Activated CD4-positive, alpha-beta T cell treated with anti-CD3 and anti-CD28 coated beads for 4 hours (primary cell): ENCODE measurements at regions not wholly inside any gene's neighbourhood (a gene's known extent, or its start where the extent isn't known, plus 50 kb on each side); places are given as distances from the start of the nearest gene placed in this dataset.

ENCODE experiments used
- DNase-seq, 2 donors: peaks; one replicate each; pipeline ENCODE4 v3.0.0-alpha.2; 2020

DNA sequence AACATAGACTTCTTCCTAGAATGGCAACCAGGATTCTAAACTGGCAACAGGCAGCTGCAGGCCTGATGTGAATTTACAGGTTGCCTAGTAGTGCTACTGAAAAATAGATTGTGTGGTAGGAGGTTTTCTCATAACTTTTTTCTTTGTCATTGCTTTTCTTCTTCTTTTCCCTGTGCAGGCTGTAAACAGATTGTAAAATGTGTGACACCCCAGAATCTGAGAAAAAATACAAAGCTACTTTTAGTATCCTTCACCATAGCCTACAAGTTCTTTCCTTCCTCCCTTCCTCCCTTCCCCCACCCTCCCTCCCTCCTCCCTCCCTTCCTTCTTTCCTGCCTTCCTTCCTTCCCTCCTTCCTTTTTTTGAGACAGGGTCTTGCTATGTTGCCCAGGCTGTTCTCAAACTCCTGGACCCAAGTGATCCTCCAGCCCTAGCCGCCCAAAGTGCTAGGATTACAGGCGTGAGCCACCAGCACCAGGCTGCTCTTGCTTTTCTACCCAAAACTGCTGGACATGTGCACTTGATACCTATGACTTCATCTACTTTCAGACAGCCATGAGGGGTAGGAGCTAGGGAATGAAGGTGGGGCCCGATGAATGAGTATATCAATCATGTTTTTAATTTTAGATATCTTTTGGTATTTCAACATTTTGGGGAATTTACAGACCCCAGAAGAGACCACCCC lies 114.2 kb upstream of the EEA1 start:
- no peak for DNase-seq

DNA sequence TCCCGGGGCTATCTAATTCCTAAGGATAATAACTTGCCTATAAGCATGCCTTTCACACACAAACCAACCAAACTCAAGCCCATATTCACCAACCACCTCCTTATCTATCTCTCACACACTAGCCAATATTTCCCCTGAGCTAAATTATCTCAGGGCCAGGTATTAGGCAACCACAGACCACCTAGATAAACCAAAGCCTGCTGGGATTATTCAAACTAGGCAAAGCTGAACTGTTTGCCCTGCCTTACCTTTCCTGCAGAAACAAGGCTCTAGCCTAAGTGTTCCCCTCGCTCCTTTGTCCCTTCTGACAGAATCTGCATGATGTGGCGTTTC lies 114.7 kb upstream of the EEA1 start:
- DNase-seq, result no peak

DNA sequence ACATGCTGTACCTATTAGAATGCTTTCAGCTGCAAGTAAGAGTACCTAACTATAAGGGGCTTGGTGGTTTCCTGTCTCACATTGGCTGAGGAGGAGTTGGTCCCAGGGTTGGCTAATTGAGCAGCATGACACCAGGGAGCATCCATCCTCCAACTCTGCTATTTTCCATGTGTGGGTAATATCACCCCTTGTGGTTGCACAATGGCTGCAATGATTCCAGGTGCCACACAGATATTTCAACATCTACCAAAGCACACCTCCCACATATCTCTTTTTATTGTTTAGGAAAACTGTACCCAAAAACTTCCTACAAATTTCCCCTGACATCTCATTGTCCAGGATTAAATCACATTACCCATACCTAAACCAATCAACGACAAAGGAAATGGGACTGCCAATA lies 118.0 kb upstream of the EEA1 start:
- DNase-seq, result no peak

DNA sequence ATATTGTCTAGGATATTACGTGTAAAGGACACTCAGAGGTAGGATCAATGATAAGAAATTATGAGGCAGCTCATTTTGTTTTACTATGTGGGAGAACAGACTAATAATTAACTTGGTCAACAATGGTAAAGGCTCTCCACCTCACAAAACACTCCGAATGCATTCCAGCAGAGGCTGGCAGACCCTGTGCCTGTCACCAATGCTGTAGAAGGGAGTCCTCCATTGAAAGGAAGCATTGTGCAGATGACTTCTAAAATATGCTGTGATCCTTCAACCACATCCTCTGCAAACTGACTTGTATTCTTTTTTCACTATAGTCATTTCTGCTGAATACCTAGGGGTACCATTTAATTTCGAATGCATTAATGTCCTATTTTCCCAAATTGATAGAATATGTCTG lies 119.6 kb upstream of the EEA1 start:
- DNase-seq, result no peak

- DNase-seq, result no peak
These were observed 121.1 kb upstream of the EEA1 start for GRCh38 chr12:93050026-93050747.

- no peak for DNase-seq
These were observed 121.6 kb upstream of the EEA1 start for GRCh38 chr12:93050748-93051081.

GRCh38 chr12:93054021-93054420 lies 124.9 kb upstream of the EEA1 start:
- no peak for DNase-seq

- DNase-seq, result no peak
These were observed 126.1 kb upstream of the EEA1 start for GRCh38 chr12:93055221-93055620.

DNA sequence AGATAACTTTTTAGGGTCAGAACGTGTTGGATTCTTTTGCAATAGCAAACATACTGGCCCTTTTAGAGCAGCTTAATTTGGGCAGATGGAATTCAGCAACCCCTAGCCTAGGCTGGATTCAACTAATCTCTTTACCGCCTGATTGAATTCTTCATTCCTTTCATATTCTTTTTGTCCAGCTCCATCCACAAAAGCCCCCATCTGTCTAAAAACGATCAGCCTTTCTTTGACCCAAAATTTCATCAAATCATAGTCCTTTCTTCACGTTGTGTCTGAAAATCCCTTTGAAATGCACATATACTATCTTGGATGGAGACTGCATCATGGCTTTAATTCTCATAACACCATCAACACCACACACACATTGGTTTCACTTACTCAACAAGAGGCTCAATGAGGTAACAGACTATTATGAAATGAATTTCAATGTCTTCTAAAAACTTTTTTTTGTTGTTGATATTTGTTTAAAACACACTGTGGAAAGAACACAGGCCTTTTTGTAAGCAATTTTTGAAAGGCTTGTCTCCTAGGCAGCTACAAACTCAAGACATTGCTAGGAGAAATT lies 128.0 kb upstream of the EEA1 start:
- DNase-seq, result no peak

GRCh38 chr12:93058280-93058679 lies 129.2 kb upstream of the EEA1 start:
- no peak for DNase-seq

- no peak for DNase-seq
These were observed 130.2 kb upstream of the EEA1 start for GRCh38 chr12:93059288-93059687.

DNA sequence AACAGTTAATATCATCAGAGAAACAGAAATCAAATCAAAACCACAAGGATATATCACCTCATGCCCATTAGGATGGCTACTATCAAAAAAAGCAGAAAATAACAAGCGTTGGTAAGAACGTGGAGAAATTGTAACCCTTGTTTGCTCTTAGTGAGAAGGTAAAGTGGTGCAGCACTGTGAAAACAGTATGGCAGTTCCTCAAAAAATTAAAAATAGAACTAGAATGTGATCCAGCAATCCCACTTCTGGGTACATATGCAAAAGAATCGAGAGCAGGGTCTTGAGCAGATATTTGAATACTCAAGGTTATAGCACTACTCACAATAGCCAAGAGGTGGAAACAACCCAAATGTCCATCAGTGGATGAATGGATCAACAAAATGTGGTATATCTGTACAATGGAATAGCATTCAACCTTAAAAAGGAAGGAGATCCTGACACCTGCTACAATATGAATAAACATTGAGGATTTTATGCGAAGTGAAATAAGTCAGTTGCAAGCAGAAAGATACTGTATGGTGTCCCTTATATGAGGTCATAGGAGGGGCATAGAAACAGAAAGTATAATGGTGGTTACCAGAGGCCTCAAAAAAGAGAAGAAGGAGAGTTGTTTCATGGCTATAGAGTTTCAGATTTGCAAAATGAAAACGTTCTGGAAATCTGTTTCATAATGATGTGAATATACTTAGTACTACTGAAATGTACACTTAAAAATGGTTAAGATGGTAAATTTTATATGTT lies 131.0 kb upstream of the EEA1 start:
- DNase-seq, result no peak

DNA sequence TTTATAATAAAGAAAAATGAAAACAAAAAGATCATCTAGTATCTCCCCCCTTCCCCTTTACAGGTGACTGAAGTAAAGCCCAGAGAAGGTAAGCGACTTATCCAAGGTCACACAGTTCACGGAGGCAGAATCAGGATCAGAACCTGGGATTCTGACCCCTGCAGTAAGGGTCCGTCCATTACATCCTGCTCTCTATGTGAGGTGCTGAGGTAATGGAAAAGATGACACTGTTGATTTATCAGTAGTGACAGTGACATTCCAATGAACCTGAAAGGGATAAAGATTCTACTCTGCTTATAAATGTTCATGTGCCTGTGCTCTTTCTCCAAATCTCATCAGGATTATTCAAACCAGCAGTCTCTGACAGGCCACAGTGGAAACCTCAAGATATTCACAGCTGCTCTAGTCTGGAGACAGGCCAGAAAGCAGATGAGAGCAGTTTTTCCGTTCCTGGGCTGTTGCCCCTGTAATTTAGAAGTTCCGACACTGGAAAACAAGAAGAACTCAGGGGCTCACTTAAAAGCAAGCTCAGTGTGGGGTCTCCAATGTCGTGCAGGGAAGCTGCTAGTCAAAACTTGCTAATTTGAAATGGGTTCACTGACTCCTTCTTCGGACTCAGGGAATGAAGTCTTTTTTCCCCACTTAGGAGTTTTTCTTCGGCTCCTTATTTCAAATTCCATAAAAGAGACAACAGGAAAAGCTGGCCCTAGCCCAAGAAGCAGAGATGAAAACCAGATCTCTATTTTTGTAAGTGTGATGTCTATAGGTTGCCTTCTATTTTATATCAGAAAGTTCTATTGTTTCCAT lies 131.8 kb upstream of the EEA1 start:
- no peak for DNase-seq

DNA sequence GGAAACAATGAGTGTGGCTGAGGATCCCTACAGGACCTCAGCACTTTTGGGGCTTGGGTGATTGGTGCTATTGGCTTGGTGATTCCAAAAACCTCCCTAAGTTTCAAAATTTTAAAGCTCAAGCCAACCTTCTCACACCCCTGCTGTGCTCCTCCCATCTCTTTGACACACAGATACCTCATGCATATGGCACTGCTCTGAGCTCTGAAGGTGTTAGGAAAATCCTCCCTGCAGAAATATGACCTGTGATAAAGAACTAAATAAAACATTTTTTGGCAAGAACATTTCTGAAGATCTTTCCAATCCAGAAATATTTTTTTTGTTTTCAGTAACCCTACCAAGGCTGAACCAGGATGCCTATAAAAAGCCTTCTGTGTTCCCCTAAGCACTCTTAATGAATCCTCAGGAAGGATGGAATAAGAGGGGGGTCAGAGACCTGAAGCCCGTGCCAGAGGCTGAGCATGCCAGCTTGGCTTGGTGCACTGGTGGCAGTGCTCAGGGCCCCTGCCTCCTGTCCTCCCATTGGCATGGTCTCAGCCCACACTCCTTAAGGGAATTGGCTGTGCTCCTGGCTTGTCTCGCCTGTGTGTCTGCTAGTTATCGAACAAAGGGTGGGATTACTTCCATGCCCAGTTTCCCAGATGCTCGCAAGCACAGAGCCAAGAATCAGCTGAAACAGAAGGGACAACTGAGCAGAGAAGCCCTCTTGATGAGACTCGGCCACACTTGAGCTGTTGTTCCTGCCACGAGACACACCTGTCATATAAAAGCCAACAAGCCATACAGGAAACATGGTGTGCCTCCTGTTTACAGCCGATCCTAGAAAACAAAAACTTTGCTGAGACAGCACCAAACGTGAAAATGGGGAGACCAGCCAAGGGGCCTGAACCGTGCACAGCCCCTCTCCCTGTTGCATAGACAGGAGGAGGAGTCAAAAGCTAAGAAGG lies 132.7 kb upstream of the EEA1 start:
- no peak for DNase-seq

DNA sequence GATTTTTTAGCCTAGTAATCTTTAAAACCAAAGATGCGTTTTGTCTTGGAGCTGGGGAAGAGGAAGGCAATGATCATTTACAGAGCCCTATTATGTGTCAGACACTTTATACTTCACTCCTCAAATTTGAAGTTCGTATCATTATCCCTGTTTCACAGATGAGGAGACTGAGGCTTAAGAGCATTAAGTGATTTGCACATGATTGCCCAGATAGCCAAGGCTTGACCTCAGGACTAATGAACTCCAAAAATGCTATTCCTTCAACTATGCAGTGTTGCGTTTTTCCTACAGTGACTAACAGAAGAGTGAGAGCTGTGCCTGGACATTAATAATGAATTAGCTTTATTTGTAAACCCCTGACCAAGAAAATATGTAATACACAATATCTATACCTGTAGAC lies 136.8 kb upstream of the EEA1 start:
- DNase-seq, result no peak

GRCh38 chr12:93072340-93072739 lies 143.2 kb upstream of the EEA1 start:
- DNase-seq, result no peak

GRCh38 chr12:93073324-93073723 lies 144.2 kb upstream of the EEA1 start:
- DNase-seq, result no peak

DNA sequence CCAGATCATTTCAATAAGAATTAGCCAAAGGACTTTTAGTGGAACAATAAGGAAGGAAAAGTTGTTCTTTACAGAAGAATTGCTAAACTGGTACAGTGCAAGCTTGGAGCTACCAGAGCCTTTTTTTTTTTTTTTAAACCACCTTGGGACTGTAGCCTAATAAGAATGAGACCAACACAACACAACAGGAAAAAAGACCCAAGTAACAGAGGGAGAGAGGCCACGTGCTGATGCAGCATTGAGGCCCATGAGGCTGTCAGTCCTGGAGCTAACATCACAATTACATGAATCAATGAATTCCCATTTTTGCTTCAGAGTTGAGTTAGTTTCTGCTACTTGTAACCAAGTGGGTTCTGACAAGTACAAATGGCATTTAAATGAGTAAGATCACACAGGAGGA lies 149.0 kb upstream of the EEA1 start:
- no peak for DNase-seq

- no peak for DNase-seq
These were observed 149.5 kb upstream of the EEA1 start for GRCh38 chr12:93078577-93078976.

- DNase-seq, result no peak
These were observed 150.2 kb upstream of the EEA1 start for GRCh38 chr12:93079271-93079670.

DNA sequence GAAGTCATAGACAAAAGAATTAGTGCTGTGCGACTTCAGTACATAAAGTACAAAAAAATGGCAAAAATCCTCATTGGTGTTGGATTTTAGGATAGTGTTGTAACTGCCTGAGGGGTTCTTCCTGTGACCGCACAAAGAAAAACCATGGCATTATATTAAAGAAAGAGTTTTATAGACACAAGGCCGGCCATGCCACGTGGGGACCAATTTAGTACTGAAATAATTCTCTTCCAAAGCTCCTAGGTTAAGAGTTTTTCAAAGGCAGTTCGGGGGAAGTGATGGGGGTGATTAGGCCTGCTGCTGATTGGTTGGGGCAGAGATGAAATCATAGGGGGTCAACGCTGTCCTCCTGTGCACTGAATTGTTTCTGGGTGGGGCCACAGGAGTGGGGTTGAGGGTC lies 150.9 kb upstream of the EEA1 start:
- no peak for DNase-seq

DNA sequence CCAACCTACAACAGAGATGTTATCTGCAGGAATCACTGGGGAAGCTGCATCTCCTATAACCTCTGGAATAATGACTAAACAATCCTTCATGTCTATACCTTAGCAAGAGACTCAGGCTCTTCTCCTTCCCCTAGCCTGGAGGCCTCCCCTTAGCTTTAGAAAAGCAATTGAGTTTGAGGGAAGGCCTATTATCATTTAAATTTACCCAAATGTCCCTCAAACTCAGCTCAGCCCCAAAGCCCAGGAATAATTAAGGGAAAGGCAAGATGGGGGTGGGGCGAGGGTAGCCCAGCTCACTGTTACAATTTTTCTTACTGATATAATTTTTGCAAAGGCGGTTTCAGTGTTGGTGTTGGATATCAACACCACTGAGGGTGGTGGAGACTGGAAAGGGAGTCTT lies 151.4 kb upstream of the EEA1 start:
- no peak for DNase-seq
